GM12878 (cell line): ENCODE measurements at regions not wholly inside any gene's neighbourhood (a gene's known extent, or its start where the extent isn't known, plus 50 kb on each side); places are given as distances from the start of the nearest gene placed in this dataset.

Experiments used
- ATF7 ChIP-seq: fragments of 450-650 bp; IDR thresholded peaks from 2 replicates; pipeline ENCODE4 v1.6.1; 2016; ENCODE audit warnings: low read depth, mild to moderate bottlenecking
- BCL11A ChIP-seq: IDR thresholded peaks from 2 replicates; pipeline ENCODE4 v1.6.1; 2011; ENCODE audit warnings: low read depth, low read length
- BMI1 ChIP-seq: fragments of 450-650 bp; IDR thresholded peaks from 2 replicates; pipeline ENCODE4 v1.6.1; 2016; ENCODE audit warnings: mild to moderate bottlenecking, moderate library complexity, borderline replicate concordance
- HDGF ChIP-seq: fragments of 450-650 bp; IDR thresholded peaks from 2 replicates; pipeline ENCODE4 v1.6.1; 2016; ENCODE audit warnings: antibody characterized with exemption
- LARP7 ChIP-seq: fragments of 450-650 bp; IDR thresholded peaks from 2 replicates; pipeline ENCODE4 v1.6.1; 2017; ENCODE audit warnings: mild to moderate bottlenecking
- MAX ChIP-seq: IDR thresholded peaks from 2 replicates; pipeline ENCODE4 v1.6.1; 2012; ENCODE audit warnings: low read depth, low read length, improper control_type of control experiment
- MYC ChIP-seq: IDR thresholded peaks from 2 replicates; pipeline ENCODE4 v1.6.1; 2011; ENCODE audit warnings: mild to moderate bottlenecking, low read length, moderate library complexity, inconsistent platforms; ENCODE audit not compliant: insufficient read depth, insufficient replicate concordance, insufficient read length, severe bottlenecking
- NBN ChIP-seq: fragments of 450-650 bp; IDR thresholded peaks from 2 replicates; pipeline ENCODE4 v1.6.1; 2016
- POU2F2 ChIP-seq: IDR thresholded peaks from 3 replicates; pipeline ENCODE4 v1.6.1; 2011; ENCODE audit warnings: low read depth, mild to moderate bottlenecking, low read length, borderline replicate concordance
- PRDM15 ChIP-seq: fragments of 450-650 bp; formaldehyde crosslinking; IDR thresholded peaks from 2 replicates; pipeline ENCODE4 v1.4.0; 2020; ENCODE audit warnings: mild to moderate bottlenecking, moderate library complexity
- RCOR1 ChIP-seq: conservative IDR thresholded peaks from 2 replicates; pipeline ENCODE4 v1.6.1; 2012; ENCODE audit warnings: low read depth, low read length, improper control_type of control experiment
- RELA ChIP-seq: fragments of 450-650 bp; IDR thresholded peaks from 2 replicates; pipeline ENCODE4 v1.8.0; 2014; ENCODE audit warnings: borderline replicate concordance; ENCODE audit not compliant: partially characterized antibody
- RELB ChIP-seq: fragments of 450-650 bp; IDR thresholded peaks from 2 replicates; pipeline ENCODE4 v1.6.1; 2017; ENCODE audit warnings: low read depth, mild to moderate bottlenecking, moderate library complexity
- SRF ChIP-seq, 2 experiments: IDR thresholded peaks; 2 replicates each; pipeline ENCODE4 v1.6.1; 2011; ENCODE audit warnings: low read depth in 2 of 2, low read length in 2 of 2, mild to moderate bottlenecking in 1 of 2, moderate library complexity in 1 of 2
- SUZ12 ChIP-seq: fragments of 200-600 bp; sonication (generic); IDR thresholded peaks from one replicate; pipeline ENCODE4 v1.6.1; 2018; ENCODE audit warnings: antibody characterized with exemption, mild to moderate bottlenecking; ENCODE audit not compliant: unreplicated experiment
- TCF3 ChIP-seq: IDR thresholded peaks from 2 replicates; pipeline ENCODE4 v1.6.1; 2012; ENCODE audit warnings: low read depth, mild to moderate bottlenecking, low read length, borderline replicate concordance; ENCODE audit not compliant: insufficient read depth
- USF2 ChIP-seq: IDR thresholded peaks from 2 replicates; pipeline ENCODE4 v1.6.1; 2011; ENCODE audit warnings: low read depth, low read length, improper control_type of control experiment, borderline replicate concordance
- ZBTB33 ChIP-seq: fragments of 450-650 bp; IDR thresholded peaks from 2 replicates; pipeline ENCODE4 v1.6.1; 2017; ENCODE audit warnings: mild to moderate bottlenecking
- ZNF24 ChIP-seq: fragments of 450-650 bp; IDR thresholded peaks from 2 replicates; pipeline ENCODE4 v1.6.1; 2017; ENCODE audit warnings: antibody characterized with exemption, mild to moderate bottlenecking
- ZNF274 ChIP-seq: IDR thresholded peaks from one replicate; pipeline ENCODE4 v1.8.0; 2011; ENCODE audit not compliant: insufficient read length, insufficient read depth
- ZZZ3 ChIP-seq: IDR thresholded peaks from 2 replicates; pipeline ENCODE4 v1.6.1; 2011; ENCODE audit warnings: low read depth; ENCODE audit not compliant: control insufficient read depth, insufficient read length

GRCh38 chr6:6392214-6393068 lies 72.0 kb upstream of the F13A1 start (continued):
- TF ChIP-seq MAX (peak; percentile 58; the same call in 1 of the 2 replicates), POU2F2 (peak; percentile 47; the same call in 1 of the 3 replicates), ZBTB33 (no peak), MYC (no peak), TCF3 (0 out of 2 replicates have a peak, but pooled peaks have one; percentile 39), NBN (0 out of 2 replicates have a peak, but pooled peaks have one; percentile 78), SRF (IDR thresholded peaks at IDR 0.05; ENCODE audit: low read depth in 2 of 2, low read length in 2 of 2) (no peak), BCL11A (peak; percentile 87), ZNF274 (no peak), RELA (peak; percentile 88), LARP7 (no peak), PRDM15 (no peak), RELB (peak; percentile 98), ZZZ3 (no peak), HDGF (peak; percentile 20; the same call in 1 of the 2 replicates), BMI1 (peak; percentile 39; the same call in 1 of the 2 replicates), USF2 (peak; percentile 89), RCOR1 (no peak), ZNF24 (no peak), ATF7 (peak; percentile 84), SUZ12 (no peak)
